ENCODE measurements at regions not wholly inside any gene's neighbourhood (a gene's known extent, or its start where the extent isn't known, plus 50 kb on each side); places are given as distances from the start of the nearest gene placed in this dataset.

DNA sequence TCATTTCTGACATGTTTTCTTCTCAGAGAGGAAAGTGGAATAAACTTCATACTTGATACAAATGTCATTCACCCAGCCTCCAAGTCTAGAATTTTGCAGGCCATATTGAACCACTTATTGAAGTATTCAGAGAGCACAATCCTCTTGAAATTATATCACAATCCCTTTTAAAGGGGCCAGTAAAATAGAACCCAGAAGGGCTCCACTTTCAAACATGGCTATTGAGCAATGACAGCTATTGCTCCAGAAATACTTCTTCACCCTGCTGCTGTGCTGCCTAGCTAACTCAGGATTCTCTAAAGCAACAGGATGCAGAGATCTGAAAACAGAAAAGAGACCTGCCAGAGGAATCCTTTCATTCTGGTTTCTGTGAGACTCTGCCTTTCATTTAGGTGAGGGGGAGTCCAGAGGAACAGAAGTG, 275.0 kb upstream of the CDH5 start:
- Histone ChIP-seq H3K36me3 (replicated peaks in 1 of 2; ENCODE audit: control extremely low read depth in 1 of 2, control insufficient read depth in 1 of 2, extremely low read depth in 1 of 2, insufficient read depth in 2 of 2, low read length in 1 of 2) (no peaks in the 10 kb centered on the region), H3K4me2 (replicated peaks; ENCODE audit: low read depth, low read length, poor library complexity, severe bottlenecking) (no peak overlapping the region), H3K4me3 (ENCODE audit: control extremely low read depth in 1 of 5, extremely low read depth in 1 of 5, insufficient read depth in 1 of 5, low read depth in 2 of 5, low read length in 4 of 5) (no peak overlapping the region), H3K4me1 (ENCODE audit: control insufficient read depth in 2 of 2, insufficient read depth in 2 of 2, low read length in 2 of 2) (no peaks in the 10 kb centered on the region), H3K9ac (ENCODE audit: low read length) (no peak overlapping the region), H4K20me1 (ENCODE audit: control insufficient read depth, insufficient read depth, low read length, poor library complexity, severe bottlenecking) (no peaks in the 10 kb centered on the region), H3K79me2 (ENCODE audit: control insufficient read depth, insufficient read depth, low read length) (no peaks in the 10 kb centered on the region), H3K9me3 (ENCODE audit: control extremely low read depth in 1 of 3, control insufficient read depth in 2 of 3, insufficient read depth in 1 of 3, low read length in 2 of 3) (no peaks in the 10 kb centered on the region), H3K27me3 (replicated peaks in 1 of 4; ENCODE audit: control extremely low read depth in 1 of 4, control insufficient read depth in 3 of 4, insufficient read depth in 4 of 4, low read length in 3 of 4) (no peaks in the 10 kb centered on the region), H3K27ac (ENCODE audit: low read length in 2 of 2) (no peak overlapping the region), H2AFZ (ENCODE audit: insufficient read depth, low read depth, low read length, poor library complexity, severe bottlenecking) (no peak overlapping the region)
- no peak overlapping the region for H3K27ac Mint-ChIP-seq
- H3K27me3 Mint-ChIP-seq, result no peaks in the 10 kb centered on the region
- no peak overlapping the region for H3K4me3 Mint-ChIP-seq
- no peaks in the 10 kb centered on the region for H3K9me3 Mint-ChIP-seq (ENCODE audit: insufficient read depth)
- DNase-seq (no peak), ATAC-seq (ENCODE audit: low read depth) (no peak)
- no peak for TF ChIP-seq EZH2 (IDR thresholded peaks at IDR 0.05; ENCODE audit: borderline replicate concordance, insufficient read depth, low read depth, low read length, poor library complexity, severe bottlenecking)
- TF ChIP-seq, protein P1, sequence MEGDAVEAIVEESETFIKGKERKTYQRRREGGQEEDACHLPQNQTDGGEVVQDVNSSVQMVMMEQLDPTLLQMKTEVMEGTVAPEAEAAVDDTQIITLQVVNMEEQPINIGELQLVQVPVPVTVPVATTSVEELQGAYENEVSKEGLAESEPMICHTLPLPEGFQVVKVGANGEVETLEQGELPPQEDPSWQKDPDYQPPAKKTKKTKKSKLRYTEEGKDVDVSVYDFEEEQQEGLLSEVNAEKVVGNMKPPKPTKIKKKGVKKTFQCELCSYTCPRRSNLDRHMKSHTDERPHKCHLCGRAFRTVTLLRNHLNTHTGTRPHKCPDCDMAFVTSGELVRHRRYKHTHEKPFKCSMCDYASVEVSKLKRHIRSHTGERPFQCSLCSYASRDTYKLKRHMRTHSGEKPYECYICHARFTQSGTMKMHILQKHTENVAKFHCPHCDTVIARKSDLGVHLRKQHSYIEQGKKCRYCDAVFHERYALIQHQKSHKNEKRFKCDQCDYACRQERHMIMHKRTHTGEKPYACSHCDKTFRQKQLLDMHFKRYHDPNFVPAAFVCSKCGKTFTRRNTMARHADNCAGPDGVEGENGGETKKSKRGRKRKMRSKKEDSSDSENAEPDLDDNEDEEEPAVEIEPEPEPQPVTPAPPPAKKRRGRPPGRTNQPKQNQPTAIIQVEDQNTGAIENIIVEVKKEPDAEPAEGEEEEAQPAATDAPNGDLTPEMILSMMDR (IDR thresholded peaks at IDR 0.05), result no peak
- ChIA-PET POLR2A (no interaction called here), CTCF (no interaction called here)
- intact Hi-C loops (cut with micrococcal nuclease), result no loop called here
- H3K4me1 Mint-ChIP-seq, result no peaks in the 10 kb centered on the region

DNA sequence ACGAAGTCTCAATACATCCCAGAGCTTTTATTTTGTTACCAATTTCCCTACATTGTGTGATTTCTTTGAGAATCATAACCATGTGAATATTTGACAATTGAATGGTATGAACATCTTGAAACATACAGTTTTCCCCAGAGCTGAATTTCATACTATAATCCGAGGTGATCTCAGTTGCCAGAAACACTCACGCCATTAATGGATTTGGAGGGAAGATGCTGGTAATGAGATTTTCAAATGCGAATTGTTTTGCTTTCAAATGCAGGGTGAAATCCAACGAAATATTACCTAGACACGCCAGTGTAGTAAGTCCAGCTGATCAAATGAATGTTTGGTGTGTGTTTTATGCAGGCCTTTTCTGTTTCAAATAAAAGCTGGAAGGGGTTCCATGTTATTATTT, 277.8 kb upstream of the CDH5 start:
- CTCF ChIA-PET, result no interaction called here
- no peak overlapping the region for H2AFZ ChIP-seq (ENCODE audit: insufficient read depth, low read depth, low read length, poor library complexity, severe bottlenecking)
- no peak for ATAC-seq (ENCODE audit: low read depth)
- no peaks in the 10 kb centered on the region for H3K9me3 ChIP-seq (ENCODE audit: control extremely low read depth in 1 of 3, control insufficient read depth in 2 of 3, insufficient read depth in 1 of 3, low read length in 2 of 3)
- DNase-seq, result no peak
- H4K20me1 ChIP-seq (ENCODE audit: control insufficient read depth, insufficient read depth, low read length, poor library complexity, severe bottlenecking), result no peaks in the 10 kb centered on the region
- no peaks in the 10 kb centered on the region for H3K27me3 ChIP-seq (replicated peaks in 1 of 4; ENCODE audit: control extremely low read depth in 1 of 4, control insufficient read depth in 3 of 4, insufficient read depth in 4 of 4, low read length in 3 of 4)
- H3K79me2 ChIP-seq (ENCODE audit: control insufficient read depth, insufficient read depth, low read length), result no peaks in the 10 kb centered on the region
- no peaks in the 10 kb centered on the region for H3K36me3 ChIP-seq (replicated peaks in 1 of 2; ENCODE audit: control extremely low read depth in 1 of 2, control insufficient read depth in 1 of 2, extremely low read depth in 1 of 2, insufficient read depth in 2 of 2, low read length in 1 of 2)
- no peak overlapping the region for H3K9ac ChIP-seq (ENCODE audit: low read length)
- H3K4me1 ChIP-seq (ENCODE audit: control insufficient read depth in 2 of 2, insufficient read depth in 2 of 2, low read length in 2 of 2), result no peaks in the 10 kb centered on the region
- Mint-ChIP-seq H3K4me3 (no peak overlapping the region), H3K9me3 (ENCODE audit: insufficient read depth) (no peaks in the 10 kb centered on the region), H3K27me3 (no peaks in the 10 kb centered on the region), H3K4me1 (no peaks in the 10 kb centered on the region), H3K27ac (no peak overlapping the region)
- POLR2A ChIA-PET, result no interaction called here
- intact Hi-C loops (cut with micrococcal nuclease), result no loop called here
- no peak overlapping the region for H3K4me3 ChIP-seq (ENCODE audit: control extremely low read depth in 1 of 5, extremely low read depth in 1 of 5, insufficient read depth in 1 of 5, low read depth in 2 of 5, low read length in 4 of 5)
- no peak overlapping the region for H3K27ac ChIP-seq (ENCODE audit: low read length in 2 of 2)
- no peak overlapping the region for H3K4me2 ChIP-seq (replicated peaks; ENCODE audit: low read depth, low read length, poor library complexity, severe bottlenecking)
- WGBS (ENCODE audit: insufficient coverage), result 100% methylated on average over 2 of the region's 6 CpGs
- TF ChIP-seq, protein P1 (IDR thresholded peaks at IDR 0.05), result no peak
- no peak for TF ChIP-seq EZH2 (IDR thresholded peaks at IDR 0.05; ENCODE audit: borderline replicate concordance, insufficient read depth, low read depth, low read length, poor library complexity, severe bottlenecking)
